ENCODE measurements at regions not wholly inside any gene's neighbourhood (a gene's known extent, or its start where the extent isn't known, plus 50 kb on each side); places are given as distances from the start of the nearest gene placed in this dataset.

DNA sequence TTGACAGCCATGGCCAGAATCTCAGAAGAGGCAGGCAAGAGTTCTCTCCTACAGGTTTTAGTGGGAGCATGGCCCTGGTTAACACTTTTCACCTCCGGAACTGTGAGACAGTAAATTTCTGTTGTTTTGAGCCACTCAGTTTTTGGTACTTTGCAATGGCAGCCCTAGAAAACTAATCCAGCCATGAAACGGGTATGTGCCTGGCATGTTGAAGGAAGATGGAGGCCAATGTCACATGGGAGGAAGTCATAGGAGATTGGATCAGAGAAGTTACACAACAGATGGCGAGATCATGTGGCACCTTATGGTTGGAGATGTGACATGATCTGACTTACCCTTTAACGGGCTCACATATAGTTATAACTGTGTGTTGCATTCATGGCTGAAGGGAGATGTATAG, 63.2 kb upstream of the EED start:
- no peak overlapping the region for H3K4me3 ChIP-seq (ENCODE audit: low read depth, low read length)
- no peak overlapping the region for H3K27ac ChIP-seq (ENCODE audit: low read depth, low read length)
- no peak for DNase-seq (ENCODE audit: low read depth, low spot score)
- TF ChIP-seq, protein P1, sequence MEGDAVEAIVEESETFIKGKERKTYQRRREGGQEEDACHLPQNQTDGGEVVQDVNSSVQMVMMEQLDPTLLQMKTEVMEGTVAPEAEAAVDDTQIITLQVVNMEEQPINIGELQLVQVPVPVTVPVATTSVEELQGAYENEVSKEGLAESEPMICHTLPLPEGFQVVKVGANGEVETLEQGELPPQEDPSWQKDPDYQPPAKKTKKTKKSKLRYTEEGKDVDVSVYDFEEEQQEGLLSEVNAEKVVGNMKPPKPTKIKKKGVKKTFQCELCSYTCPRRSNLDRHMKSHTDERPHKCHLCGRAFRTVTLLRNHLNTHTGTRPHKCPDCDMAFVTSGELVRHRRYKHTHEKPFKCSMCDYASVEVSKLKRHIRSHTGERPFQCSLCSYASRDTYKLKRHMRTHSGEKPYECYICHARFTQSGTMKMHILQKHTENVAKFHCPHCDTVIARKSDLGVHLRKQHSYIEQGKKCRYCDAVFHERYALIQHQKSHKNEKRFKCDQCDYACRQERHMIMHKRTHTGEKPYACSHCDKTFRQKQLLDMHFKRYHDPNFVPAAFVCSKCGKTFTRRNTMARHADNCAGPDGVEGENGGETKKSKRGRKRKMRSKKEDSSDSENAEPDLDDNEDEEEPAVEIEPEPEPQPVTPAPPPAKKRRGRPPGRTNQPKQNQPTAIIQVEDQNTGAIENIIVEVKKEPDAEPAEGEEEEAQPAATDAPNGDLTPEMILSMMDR (IDR thresholded peaks at IDR 0.05; ENCODE audit: low read depth, low read length) = no peak
- ChIA-PET CTCF (interaction anchor here (1.1 kb wide), 1 partner anchor 12 kb away, joined by 5 read pairs; no protein-coding TSS in a partner anchor), POLR2A (no interaction called here)
- peaks cover 4% of the 10 kb centered on the region for H3K9me3 ChIP-seq (ENCODE audit: control insufficient read depth, insufficient read depth, low read length)
- H3K27me3 ChIP-seq (ENCODE audit: control insufficient read depth, insufficient read depth, low read length) = no peaks in the 10 kb centered on the region

DNA sequence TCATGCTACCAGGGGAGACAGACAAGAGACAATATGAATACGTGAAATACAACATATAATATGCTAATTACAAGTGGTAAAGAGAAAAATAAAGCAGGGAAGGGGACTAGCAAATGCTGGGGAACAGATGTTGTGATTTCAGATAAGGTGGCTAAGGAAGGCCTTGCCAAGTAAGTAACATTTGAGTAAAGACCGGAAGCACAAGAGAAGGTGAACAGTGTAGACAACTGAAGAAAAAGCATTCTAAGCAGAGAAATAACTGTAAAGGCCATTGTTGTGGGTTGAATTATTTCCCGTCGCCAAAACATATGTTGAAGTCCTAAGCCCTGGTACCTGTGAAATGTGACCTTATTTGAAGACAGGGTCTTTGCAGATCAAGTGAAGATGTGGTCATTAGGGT, 63.7 kb upstream of the EED start:
- Histone ChIP-seq H3K4me3 (ENCODE audit: low read depth, low read length) (no peak overlapping the region), H3K27me3 (ENCODE audit: control insufficient read depth, insufficient read depth, low read length) (no peaks in the 10 kb centered on the region), H3K9me3 (ENCODE audit: control insufficient read depth, insufficient read depth, low read length) (peaks cover 4% of the 10 kb centered on the region), H3K27ac (ENCODE audit: low read depth, low read length) (no peak overlapping the region)
- POLR2A ChIA-PET = no interaction called here
- TF ChIP-seq, protein P1 (IDR thresholded peaks at IDR 0.05; ENCODE audit: low read depth, low read length) = no peak
- no peak for DNase-seq (ENCODE audit: low read depth, low spot score)
- CTCF ChIA-PET = no interaction called here

DNA sequence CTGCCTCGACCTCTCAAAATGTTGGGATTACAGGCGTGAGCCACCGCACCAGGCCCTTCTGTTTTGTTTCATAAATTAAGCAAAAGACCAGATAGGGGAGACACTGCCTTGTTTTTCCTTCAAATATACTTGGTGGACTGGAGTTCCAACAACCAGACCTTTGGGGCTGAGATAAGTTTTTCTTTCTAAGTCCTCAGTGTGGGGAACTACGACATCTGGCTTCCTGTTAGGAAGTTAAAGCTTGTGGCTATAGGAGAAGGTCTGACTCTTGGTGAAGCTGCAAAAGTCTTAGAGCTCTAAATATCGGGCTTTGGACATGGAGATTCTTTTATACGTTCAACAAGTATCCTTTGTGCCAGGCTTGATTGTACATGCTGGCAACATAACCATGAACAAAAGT, 64.1 kb upstream of the EED start:
- Histone ChIP-seq H3K27me3 (ENCODE audit: control insufficient read depth, insufficient read depth, low read length) (no peaks in the 10 kb centered on the region), H3K4me3 (ENCODE audit: low read depth, low read length) (no peak overlapping the region), H3K27ac (ENCODE audit: low read depth, low read length) (no peak overlapping the region), H3K9me3 (ENCODE audit: control insufficient read depth, insufficient read depth, low read length) (peaks cover 4% of the 10 kb centered on the region)
- TF ChIP-seq, protein P1 (IDR thresholded peaks at IDR 0.05; ENCODE audit: low read depth, low read length) = no peak
- CTCF ChIA-PET = interaction anchor here (2.2 kb wide), 1 partner anchor 13 kb away, joined by 7 read pairs; no protein-coding TSS in a partner anchor
- no peak for DNase-seq (ENCODE audit: low read depth, low spot score)
- POLR2A ChIA-PET = no interaction called here

GRCh38 chr11:86179646-86180064, 64.9 kb upstream of the EED start:
- DNase-seq (ENCODE audit: low read depth, low spot score) = no peak

GRCh38 chr11:86177302-86177701, 67.3 kb upstream of the EED start:
- peaks cover 4% of the 10 kb centered on the region for H3K9me3 ChIP-seq (ENCODE audit: control insufficient read depth, insufficient read depth, low read length)
- DNase-seq (ENCODE audit: low read depth, low spot score) = no peak
- CTCF ChIA-PET = interaction anchor here (4.3 kb wide), 1 partner anchor 16 kb away, joined by 15 read pairs; no protein-coding TSS in a partner anchor
- TF ChIP-seq, protein P1 (IDR thresholded peaks at IDR 0.05; ENCODE audit: low read depth, low read length) = no peak
- no peak overlapping the region for H3K4me3 ChIP-seq (ENCODE audit: low read depth, low read length)
- no peaks in the 10 kb centered on the region for H3K27me3 ChIP-seq (ENCODE audit: control insufficient read depth, insufficient read depth, low read length)
- POLR2A ChIA-PET = no interaction called here
- H3K27ac ChIP-seq (ENCODE audit: low read depth, low read length) = no peak overlapping the region

More at GRCh38 chr11:86179646-86180064, 64.9 kb upstream of the EED start:
- Histone ChIP-seq H3K9me3 (ENCODE audit: control insufficient read depth, insufficient read depth, low read length) (peaks cover 4% of the 10 kb centered on the region), H3K27ac (ENCODE audit: low read depth, low read length) (no peak overlapping the region), H3K27me3 (ENCODE audit: control insufficient read depth, insufficient read depth, low read length) (no peaks in the 10 kb centered on the region), H3K4me3 (ENCODE audit: low read depth, low read length) (no peak overlapping the region)
- TF ChIP-seq, protein P1 (IDR thresholded peaks at IDR 0.05; ENCODE audit: low read depth, low read length) = no peak
- POLR2A ChIA-PET = no interaction called here
- CTCF ChIA-PET = interaction anchor here (0.5 to 2.2 kb wide), 2 partner anchors 14 to 1045 kb away, joined by 6 to 7 read pairs; no protein-coding TSS in a partner anchor

All from AG04450 (cell line).